Bronchial epithelial cell (primary cell): ENCODE measurements at regions not wholly inside any gene's neighbourhood (a gene's known extent, or its start where the extent isn't known, plus 50 kb on each side); places are given as distances from the start of the nearest gene placed in this dataset.

Source experiments
- DNase-seq: peaks from one replicate; pipeline ENCODE4 v3.0.0-alpha.2; 2010; ENCODE audit warnings: low read depth
- FAIRE-seq: peaks from 2 replicates; lab custom pipeline; 2011; peaks lifted over from hg19 to GRCh38; lab: Jason Lieb, UNC
- H3K27me3 ChIP-seq: 2 replicates; pipeline ENCODE4 v1.5.1; 2011; ENCODE audit warnings: low read length; ENCODE audit not compliant: control insufficient read depth, insufficient read depth
- H3K36me3 ChIP-seq: 2 replicates; pipeline ENCODE4 v1.5.1; 2011; ENCODE audit warnings: low read length; ENCODE audit not compliant: control insufficient read depth, insufficient read depth
- H3K4me3 ChIP-seq: 2 replicates; pipeline ENCODE4 v1.5.1; 2011; ENCODE audit warnings: mild to moderate bottlenecking, low read depth, low read length, control low read depth
- TF ChIP-seq, protein P1 (sequence below): IDR thresholded peaks from 2 replicates; pipeline ENCODE4 v1.5.1; 2011; ENCODE audit warnings: mild to moderate bottlenecking, moderate library complexity, low read length, control low read depth, inconsistent platforms; ENCODE audit not compliant: insufficient read depth, severe bottlenecking

DNA sequence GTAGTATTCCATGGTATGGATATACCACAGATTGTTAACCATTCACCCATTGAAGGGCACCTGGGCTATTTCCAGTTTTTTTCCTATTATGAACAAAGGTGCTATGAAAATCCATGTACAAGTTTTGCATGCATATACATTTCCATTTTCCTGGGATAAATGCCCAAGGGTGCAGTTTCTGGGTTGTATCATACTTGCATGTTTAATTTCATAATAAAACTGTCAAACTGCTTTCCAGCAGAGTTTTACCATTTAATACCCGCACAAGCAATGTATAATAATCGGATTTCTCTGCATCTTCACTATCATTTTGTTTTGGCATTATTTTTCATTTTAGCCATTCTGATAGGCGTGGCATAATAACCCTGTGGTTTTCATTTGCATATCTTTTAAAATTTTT, 154.3 kb upstream of the CXCL12 start:
- TF ChIP-seq, protein P1, sequence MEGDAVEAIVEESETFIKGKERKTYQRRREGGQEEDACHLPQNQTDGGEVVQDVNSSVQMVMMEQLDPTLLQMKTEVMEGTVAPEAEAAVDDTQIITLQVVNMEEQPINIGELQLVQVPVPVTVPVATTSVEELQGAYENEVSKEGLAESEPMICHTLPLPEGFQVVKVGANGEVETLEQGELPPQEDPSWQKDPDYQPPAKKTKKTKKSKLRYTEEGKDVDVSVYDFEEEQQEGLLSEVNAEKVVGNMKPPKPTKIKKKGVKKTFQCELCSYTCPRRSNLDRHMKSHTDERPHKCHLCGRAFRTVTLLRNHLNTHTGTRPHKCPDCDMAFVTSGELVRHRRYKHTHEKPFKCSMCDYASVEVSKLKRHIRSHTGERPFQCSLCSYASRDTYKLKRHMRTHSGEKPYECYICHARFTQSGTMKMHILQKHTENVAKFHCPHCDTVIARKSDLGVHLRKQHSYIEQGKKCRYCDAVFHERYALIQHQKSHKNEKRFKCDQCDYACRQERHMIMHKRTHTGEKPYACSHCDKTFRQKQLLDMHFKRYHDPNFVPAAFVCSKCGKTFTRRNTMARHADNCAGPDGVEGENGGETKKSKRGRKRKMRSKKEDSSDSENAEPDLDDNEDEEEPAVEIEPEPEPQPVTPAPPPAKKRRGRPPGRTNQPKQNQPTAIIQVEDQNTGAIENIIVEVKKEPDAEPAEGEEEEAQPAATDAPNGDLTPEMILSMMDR, result no peak
- Histone ChIP-seq H3K4me3 (no peak overlapping the region), H3K27me3 (no peaks in the 10 kb centered on the region), H3K36me3 (no peaks in the 10 kb centered on the region)
- FAIRE-seq (no peak), DNase-seq (no peak)

DNA sequence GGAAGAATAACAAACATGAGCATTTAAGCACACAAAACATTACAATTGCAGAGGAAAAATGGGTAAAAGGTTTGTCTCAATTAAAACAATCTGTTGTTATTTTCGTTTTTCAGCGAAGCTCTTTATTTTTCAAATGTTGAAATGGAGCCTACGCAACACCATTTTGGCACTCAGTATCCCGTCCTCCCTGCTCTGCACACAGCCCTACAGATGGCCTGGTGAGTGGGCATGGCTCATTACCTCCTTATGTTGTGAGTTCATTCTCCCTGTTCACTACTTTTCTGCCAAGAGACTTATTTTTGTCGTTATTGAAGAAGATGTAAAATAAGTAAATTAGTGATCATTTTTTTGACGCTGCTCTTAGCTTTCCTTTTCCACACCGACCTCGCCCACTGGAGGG, 167.8 kb upstream of the CXCL12 start:
- H3K27me3 ChIP-seq, result no peaks in the 10 kb centered on the region
- no peaks in the 10 kb centered on the region for H3K36me3 ChIP-seq
- FAIRE-seq, result no peak
- no peak for DNase-seq
- TF ChIP-seq, protein P1, result no peak
- no peak overlapping the region for H3K4me3 ChIP-seq

DNA sequence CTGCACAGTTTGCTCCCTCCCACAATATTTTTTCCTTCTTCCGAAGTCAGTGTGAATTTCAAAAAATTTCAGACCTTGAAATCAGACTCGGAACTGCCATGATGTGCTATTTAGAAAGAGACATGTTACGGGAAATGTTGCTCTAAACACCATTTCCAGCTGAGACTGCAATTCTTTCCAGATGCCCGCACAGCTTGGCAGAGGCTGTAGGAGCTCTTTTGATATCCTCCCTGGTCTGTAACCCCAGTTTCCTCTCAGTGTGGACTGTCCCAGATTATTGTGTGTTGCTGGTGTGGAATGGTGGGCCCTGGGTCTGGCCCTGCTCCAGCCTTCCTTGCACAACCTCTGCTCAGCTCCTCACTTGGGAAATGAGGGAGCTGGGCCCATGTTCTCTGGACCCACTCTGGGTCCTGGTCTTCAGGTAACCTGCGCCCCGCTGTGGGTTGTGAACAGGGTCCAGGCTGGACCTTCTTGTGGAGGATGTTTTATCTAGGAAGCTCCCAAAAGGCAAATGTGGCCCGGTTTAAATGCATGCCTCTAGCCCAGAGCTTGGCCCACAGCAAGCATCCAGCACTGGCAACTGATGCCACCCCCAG, 172.8 kb upstream of the CXCL12 start:
- H3K4me3 ChIP-seq, result no peak overlapping the region
- TF ChIP-seq, protein P1, result no peak
- H3K27me3 ChIP-seq, result no peaks in the 10 kb centered on the region
- DNase-seq (no peak), FAIRE-seq (no peak)
- no peaks in the 10 kb centered on the region for H3K36me3 ChIP-seq

DNA sequence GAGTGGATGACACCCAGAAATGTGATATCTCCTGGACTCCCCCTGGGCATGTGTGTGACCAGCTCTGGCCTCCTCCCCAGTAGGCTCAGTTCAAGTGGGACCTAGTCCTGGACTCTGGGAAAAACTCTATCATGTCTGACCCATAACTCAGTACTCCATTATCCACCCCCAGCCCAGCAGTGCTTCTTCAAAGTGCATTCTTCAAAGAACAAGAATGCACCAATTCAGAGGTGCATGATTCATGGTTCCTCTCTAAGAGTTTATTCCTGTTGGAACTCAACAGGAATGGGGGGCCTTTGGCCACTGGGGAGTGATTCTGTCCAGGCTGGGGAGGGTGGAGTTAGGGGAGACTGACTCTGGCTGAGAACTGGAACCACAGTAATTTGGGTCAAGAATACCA, 173.6 kb upstream of the CXCL12 start:
- FAIRE-seq, result no peak
- TF ChIP-seq, protein P1, result no peak
- Histone ChIP-seq H3K36me3 (no peaks in the 10 kb centered on the region), H3K27me3 (no peaks in the 10 kb centered on the region), H3K4me3 (no peak overlapping the region)
- no peak for DNase-seq

DNA sequence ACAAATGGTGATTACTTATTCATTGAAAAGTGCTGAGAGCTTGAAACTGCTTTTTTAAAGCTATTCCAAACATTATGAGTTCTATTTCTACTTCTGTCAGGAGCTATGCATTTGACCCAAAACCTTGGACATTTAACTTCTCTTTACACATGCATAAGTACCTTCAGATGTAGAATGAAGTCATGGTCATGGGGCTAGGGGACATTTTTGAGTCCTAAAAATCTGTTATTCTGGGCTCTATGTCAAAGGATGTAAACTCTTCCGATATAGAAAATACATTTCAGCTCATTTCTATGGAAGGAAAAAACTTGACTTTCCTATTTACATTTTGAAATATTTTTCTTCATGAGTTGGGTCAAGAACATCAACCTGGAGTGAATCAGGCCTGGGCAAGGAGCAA, 179.5 kb upstream of the CXCL12 start:
- no peak for DNase-seq
- TF ChIP-seq, protein P1, result no peak
- FAIRE-seq, result no peak
- Histone ChIP-seq H3K27me3 (no peaks in the 10 kb centered on the region), H3K36me3 (no peaks in the 10 kb centered on the region), H3K4me3 (no peak overlapping the region)

DNA sequence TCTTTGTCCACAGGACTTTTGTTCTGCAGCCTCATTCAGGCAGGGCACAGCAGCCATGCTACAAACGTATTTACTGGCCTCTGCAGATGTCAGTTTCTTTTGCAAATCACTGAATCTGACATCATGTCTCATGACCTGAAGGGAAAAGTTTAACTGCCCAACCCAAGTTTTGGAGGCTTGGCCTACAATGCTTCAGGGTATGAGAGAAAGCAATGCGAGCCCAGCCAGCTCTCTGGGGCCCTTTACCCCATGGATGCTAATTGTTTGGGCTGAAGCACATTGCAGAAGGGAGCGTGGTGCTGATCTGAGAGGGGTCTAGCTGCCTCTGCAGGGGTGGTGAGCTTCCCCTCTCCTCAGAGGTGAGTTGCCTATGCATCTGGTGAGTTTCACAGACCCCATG, 179.9 kb upstream of the CXCL12 start:
- TF ChIP-seq, protein P1, result no peak
- FAIRE-seq, result no peak
- Histone ChIP-seq H3K36me3 (no peaks in the 10 kb centered on the region), H3K4me3 (no peak overlapping the region), H3K27me3 (no peaks in the 10 kb centered on the region)
- DNase-seq, result no peak
